HG02798 (cell line): ENCODE measurements at regions not wholly inside any gene's neighbourhood (a gene's known extent, or its start where the extent isn't known, plus 50 kb on each side); places are given as distances from the start of the nearest gene placed in this dataset.

Source experiments
- ATAC-seq: cut with Tn5 transposase; IDR thresholded peaks from one replicate; pipeline ENCODE4 v1.9.1; 2021; ENCODE audit warnings: mild to moderate bottlenecking; ENCODE audit not compliant: unreplicated experiment, poor library complexity

DNA sequence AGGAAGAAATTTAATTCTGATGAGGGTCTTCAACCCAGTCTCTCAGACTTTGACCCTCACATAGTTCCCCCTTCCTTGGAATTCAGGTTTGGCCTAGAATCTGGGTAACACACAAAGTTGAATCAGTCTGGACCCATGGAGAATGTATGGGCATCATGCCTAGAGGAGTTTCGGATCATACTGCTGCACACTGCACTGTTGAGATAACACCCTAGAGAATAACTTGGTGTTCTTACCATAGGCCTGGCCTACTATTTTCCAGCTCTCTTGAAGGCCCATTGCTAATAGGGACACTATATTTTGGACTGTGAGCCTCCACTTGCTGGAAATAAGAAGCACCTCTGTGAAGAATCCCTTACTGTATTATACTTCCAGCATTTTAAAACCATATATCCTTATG is 413.5 kb downstream of the PLK2 start:
- no peak for ATAC-seq

DNA sequence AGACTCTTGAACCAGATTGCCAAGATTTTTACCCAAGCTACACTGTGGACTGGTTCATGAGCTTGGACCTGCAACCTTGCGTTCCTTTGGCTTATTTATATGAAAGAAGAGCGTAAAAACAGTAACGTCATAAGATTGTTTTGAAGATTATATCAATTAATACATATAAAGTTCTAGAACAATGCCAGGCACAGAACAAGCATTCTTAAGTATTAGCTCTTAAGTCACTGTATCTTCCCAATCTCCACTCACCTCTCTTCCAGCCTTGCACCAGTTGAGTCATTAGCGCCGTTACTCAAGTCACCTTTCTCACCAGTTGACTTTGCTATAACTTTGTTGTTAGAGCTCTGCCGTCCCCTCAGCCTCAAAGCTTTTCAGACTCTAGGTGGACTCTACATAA is 415.7 kb downstream of the PLK2 start:
- ATAC-seq: no peak

DNA sequence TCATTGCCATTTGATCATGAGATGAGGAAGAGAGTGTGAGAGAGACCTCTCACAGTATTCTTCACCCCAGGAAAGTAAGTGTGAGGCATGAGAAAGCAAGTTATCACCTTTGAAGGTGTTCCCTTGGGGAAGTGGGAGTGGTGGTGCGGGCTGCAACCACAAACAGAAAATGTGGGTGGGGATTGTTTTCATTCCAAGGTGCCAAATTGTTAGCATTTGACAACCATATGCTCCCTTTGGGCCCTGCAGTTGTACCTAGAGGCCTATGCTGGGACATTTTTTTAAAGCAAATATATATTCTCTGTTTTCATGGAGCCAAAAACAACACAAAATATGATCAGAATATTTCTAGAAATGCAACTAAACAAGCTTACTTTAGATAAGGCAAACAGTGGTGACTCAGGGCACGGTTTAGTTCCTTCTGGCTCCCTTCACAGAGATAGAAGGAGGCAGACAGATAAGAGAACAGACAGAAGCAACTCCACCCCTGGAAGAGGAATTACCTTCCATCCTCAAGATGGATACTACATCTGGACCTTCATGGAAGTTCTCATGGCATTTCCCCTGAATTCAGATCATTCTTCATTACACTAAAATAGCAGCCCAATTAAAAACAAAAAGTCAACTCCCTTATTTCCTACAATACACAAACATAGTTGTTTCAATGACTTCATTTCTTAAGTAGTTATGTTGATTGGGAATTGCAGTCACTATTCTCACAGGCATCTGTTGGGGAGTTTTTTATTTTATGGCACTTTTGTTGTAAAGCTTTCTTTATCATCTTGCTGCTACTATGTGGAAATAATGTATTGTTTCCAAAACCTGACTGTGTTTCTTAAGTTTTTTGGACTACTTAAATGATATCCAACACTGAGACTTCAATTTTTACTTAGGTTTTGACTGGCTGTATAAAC is 416.6 kb downstream of the PLK2 start:
- ATAC-seq: no peak

DNA sequence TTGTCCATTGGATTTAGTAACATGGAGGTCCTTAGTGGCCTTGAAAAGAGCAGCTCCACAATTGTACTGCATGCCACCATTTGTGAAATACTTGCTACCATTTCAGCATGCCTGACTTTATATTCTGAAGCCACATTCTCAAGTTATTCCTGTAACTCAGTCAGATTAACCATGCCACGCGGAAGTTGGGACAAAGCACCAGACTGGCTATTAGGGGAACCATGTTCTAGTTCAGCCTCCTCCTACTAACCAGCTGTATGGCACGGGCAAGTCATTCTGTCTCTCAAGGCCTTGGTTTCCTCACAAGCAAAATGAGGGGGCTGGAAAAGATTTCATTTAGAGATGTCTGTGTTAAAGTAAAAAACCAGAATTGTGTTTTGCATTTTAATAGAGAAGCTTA is 418.0 kb downstream of the PLK2 start:
- ATAC-seq: no peak

DNA sequence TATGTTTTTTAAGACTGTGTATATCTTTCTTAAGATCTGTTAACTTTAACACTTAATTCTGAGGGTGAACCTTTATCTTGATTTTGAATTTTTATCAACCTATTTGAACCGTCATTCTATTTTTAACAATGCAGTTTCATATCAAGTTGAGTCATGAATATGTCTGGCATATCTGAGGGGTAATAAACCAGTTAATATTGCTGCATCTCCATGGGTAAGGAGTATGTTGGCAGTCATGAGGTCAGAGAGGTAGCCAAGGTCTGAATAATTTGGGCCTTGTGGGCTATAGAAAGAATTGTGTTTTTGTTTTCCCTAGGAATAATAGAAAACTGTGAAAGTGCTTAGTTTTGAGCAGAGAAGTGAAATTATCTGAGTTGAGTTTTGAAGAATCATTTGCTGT is 419.0 kb downstream of the PLK2 start:
- no peak for ATAC-seq

DNA sequence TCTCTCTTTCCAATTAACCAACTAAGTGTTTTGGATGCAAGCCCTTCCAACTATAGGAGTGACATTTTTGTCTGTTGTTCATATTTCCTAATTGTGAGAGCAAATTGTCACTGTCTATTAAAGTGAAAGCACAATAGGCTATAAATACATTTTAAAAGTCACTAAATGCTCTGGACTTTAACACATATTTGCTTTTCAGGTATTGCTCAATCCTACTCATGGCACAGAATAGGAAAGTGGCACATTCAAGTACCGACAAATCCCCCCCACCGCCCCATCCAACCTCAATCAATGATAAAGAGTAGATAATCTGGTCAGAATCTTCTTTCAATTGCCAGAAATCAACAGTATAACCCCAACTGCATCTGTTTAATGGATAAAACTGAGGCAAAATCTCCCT is 419.8 kb downstream of the PLK2 start:
- no peak for ATAC-seq

DNA sequence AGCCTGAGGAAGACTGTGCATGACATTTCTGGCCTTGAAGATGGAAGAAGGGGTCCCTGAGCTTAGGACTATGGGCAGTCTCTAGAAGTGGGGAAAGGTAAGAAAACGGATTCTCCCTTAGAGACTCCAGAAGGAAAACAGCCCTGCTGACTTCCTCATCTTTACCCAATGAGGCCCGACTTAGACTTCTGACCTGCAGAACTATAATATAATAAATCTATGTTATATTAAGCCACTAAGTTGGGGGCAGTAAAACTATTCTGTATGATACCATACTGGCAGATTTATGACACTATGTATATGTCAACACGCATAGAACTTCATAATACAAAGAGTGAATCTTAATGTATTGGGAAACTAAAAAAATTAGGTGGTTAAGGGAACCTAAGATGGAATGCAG is 422.0 kb downstream of the PLK2 start:
- ATAC-seq: no peak

DNA sequence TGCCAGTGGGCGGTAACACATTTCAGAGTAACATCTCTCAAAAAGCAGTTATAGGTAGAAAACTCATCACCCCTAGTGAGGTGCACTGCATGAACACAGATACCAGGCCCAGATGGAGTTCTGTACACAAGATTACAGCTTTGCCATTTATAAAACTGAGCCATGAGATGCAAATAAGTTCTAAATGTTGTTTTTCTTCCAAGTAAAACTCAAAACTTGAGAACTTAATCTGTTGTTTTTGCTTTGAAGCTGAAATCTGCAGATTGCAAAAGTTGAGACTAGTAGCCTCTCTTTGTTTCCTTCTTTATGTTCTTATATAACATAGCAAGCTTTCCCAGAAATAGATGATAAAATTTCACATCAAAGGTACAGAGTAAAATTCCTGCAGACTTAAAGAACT is 434.1 kb downstream of the PLK2 start:
- ATAC-seq: no peak

DNA sequence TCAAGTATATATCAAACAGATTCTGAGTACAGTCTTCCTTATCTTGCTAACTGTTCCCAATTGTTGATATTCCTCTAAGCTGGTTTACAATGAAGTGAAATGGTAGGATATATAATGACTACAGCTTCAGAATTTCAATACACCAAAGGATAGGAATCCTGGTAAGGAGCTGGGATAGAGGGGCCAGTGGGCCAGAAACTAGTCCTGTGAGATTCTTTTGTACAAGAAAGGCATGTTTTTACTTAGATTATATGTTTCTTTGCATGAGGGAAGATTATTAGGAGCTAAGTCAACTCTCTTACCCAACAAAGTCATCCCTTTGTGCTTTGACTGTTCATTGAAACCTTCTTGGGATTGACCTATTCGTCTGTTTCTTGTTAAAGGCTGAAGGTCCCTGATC is 435.7 kb downstream of the PLK2 start:
- ATAC-seq: no peak

DNA sequence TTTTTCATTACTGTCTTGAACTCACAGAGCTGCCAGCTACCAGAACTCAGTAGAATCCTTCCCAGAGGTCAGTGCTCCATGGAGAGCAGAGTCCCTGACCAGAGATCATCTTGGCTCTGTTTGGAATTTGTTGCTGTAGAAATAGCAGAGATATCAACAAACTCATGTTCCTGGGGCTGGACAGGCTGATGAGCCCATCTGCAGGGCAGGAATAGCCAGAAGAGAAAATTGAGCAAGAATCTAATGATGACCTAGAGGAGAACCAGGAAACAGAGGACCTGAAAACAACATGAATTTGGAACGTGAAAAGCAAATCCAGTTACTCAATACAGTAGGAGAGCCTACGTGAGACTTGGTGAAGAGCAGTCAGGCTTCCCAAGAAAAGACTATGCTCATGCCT is 437.8 kb downstream of the PLK2 start:
- no peak for ATAC-seq

DNA sequence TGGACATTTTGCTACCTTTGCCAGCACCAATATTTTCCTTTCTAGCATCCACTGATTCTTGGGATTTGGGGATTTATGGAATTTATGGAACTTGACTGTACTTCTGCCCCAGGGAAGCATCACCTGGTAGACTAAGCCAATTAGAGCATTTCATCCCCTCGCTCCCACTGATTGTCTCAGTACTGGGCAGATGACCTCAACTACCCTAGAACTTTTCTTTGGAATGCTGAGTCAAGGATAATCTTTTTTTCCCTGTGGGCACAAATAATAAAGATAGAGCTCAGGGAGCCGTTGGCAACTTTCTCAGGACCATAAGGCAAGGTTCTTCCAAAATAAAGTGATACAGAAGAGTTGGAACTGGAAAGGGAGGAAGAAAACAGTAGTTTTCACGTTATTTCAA is 438.4 kb downstream of the PLK2 start:
- ATAC-seq: no peak

DNA sequence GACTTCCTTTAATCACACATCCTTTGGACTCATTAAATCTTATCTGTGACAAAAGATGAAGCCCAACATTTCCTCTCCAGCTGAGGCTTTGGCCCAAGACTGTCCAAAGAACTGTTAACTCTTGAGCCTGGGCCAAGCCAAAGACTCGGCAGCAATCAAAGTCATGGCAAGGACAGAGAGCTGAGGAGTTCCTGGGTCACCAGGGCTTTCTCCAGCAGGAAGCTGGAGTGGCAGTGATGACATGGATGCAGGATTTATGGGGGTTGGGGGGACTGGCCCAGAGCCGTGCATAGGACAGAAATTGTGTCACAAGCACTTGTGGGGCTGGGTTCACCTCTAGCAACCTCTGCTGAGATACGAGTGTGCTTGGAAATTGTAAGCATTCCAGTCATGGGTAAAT is 440.3 kb downstream of the PLK2 start:
- no peak for ATAC-seq

DNA sequence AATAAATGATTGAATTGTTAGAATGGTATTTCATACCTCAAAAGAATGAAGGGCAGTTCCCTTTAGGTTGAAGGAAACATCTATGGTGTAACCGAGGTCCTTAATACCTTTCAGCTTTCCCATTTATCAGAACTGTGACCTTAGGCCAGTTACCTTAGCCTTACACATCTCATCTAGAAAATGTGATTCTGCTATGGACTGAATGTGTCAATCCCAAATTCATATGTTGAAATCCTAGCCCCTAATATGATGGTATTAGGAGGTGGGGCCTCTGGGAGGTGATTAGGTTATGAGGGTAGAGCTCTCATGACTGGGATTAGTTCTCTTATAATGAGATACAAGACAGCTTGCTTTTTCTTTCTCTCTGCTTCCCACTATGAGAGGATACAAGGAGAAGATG is 441.9 kb downstream of the PLK2 start:
- ATAC-seq: no peak

DNA sequence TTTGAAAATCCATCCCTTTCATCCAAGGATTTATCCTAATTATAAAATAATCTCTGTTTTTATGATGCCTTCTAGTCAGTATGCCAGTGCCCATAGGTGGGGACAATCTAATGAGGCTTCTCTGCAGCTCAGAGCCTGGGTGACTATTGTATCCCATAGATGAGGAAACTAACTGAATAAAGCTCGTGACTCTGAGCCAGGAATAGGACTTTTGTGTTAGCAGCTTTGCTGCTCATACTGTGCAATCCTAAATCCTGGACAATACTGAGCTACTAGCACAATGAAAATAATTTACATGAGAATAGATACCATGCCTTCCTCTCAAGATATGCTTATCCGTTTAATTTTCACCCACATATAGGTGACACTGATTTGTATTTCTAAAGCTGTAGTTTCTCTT is 443.0 kb downstream of the PLK2 start:
- no peak for ATAC-seq

DNA sequence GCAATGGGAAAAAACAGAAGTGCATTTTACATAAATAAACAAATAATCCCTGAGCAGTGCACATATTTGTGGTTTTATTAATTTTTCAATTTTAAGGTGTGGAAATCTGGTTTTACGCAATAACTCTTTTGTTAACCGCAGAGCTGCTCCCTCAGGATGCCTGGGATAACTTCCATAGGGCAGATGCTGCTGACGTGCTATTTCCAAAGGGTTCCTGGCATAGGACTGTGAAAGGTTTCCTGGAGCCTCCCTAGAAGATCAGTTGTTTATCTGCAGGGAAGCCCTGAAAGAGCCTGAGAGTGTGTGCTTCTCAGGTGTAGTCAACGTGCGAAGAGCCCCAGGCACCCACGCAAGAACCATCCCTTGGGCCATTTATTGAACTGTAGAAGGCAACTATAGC is 443.5 kb downstream of the PLK2 start:
- no peak for ATAC-seq

DNA sequence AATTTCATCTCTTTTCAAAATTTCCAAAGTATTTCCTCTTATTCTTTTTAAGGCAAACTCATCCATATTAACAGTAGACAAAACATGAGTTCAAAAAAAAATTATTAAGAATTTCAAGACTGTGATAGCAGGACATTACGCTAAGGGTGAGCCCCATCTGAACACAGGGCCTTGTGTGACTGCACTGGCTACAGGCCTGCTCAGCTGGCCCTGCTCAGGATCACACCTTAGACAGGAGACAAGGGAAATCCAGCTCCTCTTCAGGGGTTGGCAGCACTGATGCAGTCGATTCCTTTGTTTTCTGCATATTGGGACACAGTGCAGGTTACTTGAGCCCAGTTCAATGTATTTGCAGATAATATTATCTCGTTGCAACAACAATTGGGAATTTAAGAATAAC is 444.7 kb downstream of the PLK2 start:
- ATAC-seq: no peak

DNA sequence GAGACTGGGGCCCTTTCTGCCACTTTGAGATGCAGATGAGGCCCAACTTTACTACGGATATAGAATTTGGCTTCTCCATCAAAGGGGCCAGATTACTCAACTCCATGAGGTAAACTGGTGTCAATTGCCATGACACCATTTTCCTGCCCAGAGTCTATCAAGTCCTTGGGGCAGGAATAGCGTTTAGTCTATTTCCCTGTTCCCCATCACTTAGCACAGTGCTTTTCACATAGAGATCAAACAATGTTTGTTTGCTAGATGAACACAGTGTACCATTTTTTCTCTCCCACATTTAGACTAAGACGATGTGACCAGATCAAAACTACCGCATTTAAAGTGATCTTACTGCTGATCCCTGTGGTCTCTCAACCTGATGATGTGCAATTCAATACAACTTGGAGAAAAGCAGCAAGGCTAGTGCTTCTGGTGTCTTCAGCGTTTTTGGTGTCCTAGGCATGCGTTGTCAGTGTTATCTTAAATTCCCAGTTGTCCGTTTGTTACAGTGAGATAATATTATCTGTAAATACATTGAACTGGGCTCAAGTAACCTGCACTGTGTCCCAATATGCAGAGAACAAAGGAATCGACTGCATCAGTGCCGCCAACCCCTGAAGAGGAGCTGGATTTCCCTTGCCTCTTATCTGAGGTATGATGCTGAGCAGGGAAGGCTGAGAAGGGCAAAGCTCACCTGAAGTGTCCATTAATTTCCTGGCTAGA is 446.2 kb downstream of the PLK2 start:
- ATAC-seq: no peak

DNA sequence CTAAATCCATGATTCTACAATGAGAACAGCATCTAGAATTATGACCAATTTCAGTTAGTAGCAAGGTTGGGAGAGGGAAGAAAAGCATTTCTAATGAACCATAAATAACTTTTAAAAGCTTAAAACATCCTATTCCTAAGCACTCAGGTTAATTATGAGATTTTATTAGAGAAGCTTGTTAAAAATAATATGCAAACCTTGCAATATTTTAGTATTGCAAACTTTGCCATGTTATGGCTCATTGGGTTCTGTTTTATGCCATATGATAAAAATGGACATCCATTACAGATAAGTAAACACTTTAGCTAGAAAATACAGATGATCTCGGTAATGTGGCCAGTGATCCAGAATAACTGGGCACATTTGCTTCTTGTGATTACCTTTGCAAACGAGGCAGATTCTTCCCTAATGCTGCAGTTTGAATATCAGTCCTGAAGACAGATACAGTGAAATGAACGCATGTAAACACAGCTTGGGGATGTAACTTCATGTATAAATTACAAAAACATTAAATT is 447.0 kb downstream of the PLK2 start:
- ATAC-seq: no peak

DNA sequence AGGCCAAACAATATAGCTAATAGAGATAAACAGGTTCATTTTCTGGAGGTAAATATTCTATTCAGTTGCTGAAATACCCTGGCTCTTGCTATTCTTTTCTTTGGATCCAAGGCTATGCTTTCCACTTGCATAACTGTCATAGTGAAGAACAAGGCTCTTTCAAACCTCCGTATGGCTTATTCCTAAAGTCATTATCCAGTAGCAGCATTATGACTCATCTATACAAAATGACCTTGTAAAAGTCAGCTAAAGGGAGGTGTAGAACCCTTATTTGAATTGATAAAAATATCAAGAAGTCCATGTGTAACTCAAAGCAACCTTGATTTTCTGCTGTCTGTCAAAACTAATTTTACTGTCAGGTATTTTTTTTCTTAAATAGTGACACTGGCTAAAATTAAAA is 447.8 kb downstream of the PLK2 start:
- ATAC-seq: no peak

DNA sequence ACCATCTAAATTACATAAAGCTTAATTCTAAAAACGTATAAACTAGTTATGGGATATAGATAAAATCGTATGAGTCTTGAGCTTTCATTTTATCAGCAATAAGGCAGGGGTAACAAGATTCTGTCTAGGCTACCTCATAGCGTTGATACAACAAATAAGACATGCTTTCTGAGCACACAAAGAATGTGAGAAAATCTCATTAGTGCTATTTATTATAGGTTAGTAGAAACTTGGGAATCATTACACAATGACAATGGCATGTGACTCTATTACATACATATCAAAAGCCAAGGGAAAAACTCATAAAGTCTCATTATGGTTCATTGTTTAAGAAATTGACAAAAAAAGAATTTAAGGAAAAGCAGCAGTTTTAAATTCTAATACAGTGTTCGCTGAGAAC is 448.6 kb downstream of the PLK2 start:
- ATAC-seq: no peak

DNA sequence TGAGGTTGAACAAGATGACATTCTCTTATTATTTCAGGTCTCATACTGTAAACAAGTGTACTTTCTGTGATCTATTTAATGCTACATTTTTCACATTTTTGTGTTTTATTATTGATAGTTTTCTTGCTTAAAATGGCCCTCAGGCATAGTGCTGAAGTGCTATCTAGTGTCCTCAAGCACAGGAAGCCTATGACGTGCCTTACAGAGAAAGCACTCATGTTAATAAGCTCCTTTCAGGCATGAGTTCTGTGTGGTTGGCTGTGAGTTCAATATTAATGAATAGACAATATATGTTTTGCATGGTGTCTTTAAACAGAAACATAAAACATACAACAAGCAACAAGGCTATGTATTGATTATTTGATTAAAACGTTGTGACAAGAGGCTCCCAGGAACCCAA is 450.1 kb downstream of the PLK2 start:
- no peak for ATAC-seq

DNA sequence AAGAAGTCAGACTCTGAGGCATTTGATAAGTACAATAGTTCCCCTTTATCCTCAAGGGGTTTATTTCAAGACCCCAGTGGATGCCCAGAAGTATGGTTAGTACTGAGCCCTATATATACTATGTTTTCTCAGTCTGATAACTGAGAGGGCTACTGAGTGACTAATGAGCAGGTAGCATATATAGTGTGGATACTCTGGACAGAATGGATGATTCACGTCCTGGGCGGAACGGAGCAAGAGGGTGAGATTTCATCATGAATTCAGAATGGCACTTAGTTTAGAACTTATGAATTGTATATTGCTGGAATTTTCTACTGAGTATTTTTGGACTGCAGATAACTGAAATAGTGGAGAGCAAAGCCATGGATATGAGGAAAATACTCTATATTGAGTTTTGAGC is 457.6 kb downstream of the PLK2 start:
- no peak for ATAC-seq
